ENCODE measurements at regions not wholly inside any gene's neighbourhood (a gene's known extent, or its start where the extent isn't known, plus 50 kb on each side); places are given as distances from the start of the nearest gene placed in this dataset.

DNA sequence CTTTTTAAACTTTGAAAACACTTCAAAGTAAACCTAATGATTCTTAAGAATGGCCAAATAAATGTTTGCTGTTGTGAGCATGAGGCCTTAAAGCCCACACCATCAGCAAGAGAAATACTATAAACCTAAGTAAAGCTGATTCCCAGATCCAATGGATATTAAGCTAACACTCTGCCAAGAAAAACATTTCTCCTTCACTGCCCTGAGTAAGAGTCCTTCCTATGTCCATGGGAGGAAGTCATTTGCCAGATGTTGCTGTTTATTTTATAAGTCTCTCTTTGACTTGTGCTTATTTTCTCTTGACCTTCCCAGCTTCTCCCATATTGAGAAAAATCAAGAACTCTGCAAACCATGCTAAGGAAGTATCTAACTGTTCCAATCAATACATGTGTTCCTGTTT is 154.3 kb upstream of the EDNRA start:
- peak; percentile 42 for DNase-seq

DNA sequence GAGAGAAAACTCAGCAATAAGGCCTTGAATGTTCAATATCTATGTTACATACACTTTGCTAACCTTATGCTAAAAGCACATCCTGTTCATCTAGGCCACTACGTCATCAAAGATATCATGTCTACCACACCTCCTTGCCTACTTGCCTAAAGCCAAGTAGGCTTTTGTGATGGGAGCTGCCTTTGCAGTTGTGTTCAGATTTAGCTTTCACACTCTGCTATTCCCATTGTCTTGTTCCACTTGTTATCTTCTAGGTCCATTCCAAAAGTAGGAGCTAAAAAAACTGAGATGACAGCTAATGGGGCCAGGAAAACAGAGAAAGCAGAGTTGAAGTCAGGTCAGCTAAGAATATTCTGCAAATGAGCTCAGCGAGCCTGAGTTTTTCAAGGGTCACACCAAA is 153.6 kb upstream of the EDNRA start:
- no peak for DNase-seq

DNA sequence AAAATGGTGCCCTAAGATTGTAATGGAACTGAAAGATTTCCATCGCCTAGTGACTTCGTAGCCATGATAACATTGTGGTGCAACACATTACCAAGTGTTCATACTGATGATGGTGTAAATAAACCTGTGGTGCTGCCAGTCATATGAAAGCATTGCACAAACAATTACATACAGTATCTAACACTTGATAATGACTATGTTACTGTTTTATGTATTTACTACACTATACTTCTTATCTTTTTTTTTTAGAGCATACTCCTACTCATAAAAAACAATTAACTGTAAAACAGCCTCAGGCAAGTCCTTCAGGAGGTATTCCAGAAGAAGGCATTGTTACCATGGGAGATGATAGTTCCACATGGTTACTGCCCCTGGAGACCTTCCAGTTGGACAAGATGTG is 152.7 kb upstream of the EDNRA start:
- no peak for DNase-seq

DNA sequence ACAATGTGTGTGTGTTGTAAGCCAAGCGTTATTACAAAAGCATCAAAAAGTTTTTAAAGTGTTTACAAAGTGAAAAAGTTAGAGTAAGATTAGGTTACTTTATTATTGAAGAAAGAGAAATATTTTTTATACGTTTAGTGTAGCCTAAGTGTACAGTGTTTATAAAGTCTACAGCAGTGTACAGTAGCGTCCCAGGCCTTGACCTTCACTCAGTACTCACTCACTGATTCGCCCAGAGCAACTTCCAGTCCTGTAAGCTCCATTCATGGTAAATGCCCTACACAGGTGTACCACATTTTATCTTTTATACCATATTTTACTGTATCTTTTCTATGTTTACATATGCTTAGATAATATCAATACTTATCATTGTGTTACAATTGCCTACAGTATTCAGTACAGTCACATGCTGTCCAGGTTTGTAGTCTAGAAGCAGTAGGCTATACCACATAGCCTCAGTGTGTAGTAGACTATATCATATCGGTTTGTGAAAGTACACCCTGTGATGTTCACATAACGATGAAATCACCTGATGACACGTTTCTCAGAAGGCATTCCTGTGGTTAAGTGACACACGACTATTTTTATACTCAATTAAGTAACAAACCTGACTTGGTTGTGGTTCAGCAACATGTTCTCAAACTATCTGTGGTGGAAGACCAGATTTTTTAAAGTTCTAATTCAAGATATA is 152.0 kb upstream of the EDNRA start:
- no peak for DNase-seq

DNA sequence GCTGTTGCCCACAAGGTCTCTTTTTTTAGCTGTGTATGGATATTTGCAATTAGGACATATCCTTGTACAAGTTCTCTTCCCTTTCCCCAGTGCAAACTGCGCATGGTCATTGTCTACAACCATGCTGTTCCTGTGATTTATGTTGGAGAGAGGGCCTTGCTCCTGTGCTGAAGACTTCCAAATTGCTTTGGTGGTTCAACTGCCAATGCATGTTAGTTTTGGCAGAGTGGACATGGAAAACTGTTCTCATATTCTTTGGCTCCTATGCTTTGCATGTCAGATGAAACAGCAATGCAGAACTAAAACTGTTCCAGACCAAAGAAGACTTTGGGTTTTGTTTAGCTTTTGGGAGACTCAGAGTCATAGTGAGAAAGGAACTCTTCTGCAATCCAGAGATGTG is 148.8 kb upstream of the EDNRA start:
- no peak for DNase-seq

DNA sequence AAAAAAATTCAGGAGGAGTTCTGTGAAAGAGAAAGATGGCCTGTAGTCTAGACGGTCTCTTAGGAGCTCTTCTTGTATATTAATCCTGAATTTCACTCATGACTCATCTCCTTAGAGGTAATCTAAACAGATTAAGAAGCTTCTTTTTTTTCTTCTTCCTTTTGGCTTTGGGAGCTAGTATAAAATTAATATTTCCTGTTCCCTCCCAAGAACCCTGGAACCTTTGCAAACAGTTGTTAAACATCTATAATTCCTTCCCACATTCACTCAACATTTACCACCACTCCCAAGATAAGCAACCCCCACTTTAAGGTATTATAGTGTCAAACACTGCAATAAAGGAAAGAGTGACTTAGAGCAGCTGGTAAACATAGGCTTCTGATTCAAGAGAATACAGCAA is 146.4 kb upstream of the EDNRA start:
- peak; percentile 68 for DNase-seq

DNA sequence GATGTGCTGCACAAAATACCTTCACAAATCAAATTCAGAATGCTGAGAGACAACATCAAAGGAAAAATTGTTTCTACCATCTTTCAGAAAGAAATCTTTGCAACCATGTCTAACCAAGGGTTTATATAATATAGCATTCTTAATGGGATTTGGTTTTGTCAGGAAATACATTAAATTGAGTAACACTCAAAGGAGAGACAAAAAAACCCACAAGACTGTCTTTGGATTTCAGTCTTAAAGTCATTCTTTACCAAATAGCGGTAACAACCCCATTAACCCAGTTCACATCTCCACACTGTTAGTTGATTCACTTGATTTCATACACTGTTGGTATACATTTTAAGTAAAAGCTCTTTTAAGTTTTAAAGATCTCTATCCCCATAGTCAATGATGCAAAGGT is 145.7 kb upstream of the EDNRA start:
- DNase-seq = no peak

DNA sequence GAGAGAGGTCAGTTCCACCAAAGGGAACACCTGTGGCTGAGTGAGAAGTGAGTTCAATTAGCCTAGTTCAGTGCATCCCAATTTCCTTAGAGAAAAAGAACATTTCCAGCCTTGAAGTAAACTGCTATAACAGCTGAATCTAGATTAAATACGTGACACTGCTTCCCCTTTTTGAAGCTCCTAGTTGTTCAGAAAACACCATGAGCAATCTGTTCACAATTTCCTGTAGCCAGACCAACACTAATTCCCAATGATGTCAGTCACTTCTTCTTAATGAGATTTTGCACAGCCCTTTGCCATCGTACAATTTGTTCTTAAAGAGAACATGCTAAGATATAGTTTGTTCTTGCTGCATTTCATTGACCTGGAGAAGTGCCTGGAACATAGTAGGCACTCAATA is 144.6 kb upstream of the EDNRA start:
- DNase-seq = peak; percentile 50

DNA sequence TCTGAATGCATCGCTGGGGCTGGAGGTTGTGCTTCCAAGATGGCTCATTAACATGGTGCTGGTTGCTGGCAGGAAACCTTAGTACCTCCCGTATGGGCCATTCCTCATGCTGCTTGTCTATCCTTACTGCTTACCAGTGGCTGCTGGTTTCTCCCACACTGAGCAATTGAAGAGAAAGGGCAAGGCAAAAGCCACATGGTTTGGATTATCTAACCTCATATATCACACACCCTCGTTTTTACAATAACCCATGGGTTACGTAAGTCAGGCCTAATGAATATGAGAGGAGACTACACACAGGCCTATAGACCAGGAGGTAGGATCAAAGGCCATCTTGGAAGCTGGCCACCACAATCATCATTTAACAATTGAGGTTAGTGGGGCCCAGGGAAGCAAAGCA is 141.8 kb upstream of the EDNRA start:
- DNase-seq = no peak

DNA sequence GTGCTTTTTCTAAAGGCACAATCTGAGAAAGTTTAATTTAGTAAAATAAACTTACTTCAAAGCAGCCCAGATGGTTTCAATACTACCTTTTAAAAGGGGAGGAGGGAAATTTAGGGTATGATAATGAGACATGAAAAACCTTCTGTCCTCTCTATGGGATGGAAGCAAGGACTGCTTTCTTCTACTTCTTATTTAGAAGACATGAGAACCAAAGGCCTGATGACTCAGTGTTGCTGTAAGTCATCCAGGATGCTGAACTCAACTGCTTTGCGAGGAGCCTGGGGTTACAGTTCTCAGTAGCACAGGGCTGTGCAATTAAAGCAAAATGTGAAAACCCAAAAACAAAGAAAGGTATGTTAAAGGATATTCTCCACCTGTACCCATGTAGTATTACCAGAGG is 140.8 kb upstream of the EDNRA start:
- peak; percentile 68 for DNase-seq

DNA sequence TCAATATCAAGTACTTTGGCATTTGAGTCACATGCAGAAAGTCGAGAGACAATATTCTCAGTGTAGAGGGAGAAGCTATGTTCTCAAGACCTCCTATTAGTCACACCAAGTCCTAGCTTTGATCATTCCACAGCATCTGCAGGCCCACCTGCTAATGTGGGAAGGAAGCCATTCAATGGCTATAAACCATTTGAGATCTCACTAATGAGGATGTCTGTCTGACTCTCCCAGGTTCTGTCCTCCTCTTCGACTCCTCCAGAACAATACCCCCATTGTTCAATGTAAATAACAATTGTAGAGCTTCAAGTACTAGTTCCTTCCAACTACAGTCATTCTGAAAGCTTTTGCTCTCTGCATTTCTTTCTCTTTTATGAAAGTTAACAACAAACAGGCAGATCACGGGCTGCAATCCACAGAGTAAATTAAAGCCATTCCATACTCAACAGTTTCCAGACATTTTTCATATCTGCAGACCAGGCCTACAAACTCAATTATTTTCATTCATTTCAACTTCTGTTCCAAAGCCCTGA is 140.2 kb upstream of the EDNRA start:
- no peak for DNase-seq

DNA sequence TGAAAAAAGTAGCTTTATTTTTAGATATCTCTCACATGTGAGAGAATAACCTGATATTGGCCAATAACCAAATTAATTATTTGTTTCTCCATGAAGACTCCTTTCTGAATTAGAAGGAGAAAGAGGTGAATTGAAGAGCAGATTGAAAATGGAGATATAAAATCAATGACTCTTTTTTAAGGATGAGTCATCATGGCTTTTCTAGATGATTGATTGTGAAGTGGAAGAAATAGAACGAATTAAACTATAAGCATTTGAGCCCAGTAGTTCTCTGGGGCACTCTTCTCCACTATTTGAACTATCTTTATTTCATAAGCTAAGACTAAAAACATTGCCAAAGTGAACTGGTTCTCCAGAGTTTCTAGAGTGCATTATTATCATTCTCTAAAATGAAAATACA is 137.2 kb upstream of the EDNRA start:
- no peak for DNase-seq

DNA sequence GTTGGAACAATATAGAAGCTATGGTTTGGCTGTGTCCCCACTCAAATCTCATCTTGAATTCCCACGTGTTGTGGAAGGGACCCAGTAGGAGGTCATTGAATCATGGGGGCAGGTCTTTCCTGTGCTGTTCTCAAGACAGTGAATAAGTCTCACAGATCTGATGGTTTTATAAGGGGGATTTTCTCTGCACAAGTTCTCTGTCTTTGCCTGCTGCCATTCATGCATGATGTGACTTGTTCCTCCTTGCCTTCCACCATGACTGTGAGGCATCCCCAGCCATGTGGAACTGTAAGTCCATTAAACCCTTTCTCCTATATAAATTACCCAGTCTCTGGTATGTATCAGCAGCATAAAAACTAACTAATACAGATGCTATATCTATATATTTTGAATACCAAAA is 135.2 kb upstream of the EDNRA start:
- no peak for DNase-seq

DNA sequence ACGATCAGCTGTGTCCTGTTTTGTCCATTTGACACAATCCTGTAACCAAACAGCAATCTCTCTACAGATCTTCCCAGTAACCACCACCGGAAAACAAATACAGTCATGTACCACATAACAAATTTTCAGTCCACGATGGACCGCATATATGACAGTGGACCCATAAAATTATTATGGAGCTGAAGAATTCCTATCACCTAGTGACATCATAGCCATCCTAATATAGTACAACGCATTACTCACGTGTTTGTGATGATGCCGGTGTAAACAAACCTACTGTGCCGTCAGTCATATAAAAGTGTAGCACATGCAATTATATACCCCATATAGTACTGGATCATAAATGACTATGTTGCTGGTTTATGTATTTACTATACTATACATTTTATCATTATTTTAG is 133.7 kb upstream of the EDNRA start:
- DNase-seq = no peak

DNA sequence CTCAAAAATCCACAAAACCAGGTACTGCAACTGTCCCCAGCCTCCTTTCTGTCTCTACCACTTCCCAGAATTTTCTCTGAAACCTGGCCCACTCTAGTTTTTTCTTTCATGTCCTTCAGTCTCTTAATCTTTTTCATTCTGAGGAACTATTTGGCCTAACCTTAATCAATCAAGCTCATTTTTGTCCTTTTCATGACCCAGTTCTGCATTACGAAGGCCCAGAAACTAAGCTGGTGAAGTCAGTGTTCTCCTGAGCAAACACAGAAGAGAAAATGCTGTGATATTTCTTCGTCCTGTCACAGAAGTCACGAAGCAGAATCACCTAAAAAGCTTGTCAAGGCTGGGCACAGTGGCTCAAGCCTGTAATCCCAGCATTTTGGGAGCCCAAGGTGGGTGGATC is 131.7 kb upstream of the EDNRA start:
- DNase-seq = no peak

DNA sequence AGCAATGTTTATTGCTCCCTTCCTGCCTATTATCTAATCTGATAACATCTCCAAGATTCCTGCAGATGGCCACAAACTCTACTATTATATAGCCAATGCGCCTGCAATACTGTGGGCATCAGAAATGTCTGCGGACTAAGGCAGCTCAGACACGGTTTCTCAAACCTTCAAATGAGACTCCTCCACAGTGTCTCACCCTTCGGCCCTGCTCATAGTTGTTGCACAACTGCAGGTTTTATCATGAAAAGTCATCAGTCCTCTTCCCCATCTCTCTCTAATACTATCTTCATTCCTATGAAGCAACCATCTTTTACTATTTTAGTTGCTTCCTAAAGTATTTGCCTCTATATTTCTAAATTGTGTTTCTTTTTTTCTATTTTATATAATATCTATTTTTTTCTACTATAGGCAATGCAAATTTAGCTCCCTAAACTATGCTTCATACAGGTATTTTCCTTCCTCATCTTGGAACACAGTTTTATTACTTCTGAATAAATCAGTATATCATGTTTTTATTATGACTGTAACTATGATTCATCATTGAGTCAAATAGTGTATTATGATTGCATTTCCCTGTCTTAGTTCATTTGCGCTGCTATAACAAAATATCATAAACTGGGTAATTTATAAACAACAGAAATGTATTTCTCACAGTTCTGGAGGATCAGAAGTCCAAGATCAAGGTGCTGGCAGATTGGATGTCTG is 129.7 kb upstream of the EDNRA start:
- DNase-seq = no peak

DNA sequence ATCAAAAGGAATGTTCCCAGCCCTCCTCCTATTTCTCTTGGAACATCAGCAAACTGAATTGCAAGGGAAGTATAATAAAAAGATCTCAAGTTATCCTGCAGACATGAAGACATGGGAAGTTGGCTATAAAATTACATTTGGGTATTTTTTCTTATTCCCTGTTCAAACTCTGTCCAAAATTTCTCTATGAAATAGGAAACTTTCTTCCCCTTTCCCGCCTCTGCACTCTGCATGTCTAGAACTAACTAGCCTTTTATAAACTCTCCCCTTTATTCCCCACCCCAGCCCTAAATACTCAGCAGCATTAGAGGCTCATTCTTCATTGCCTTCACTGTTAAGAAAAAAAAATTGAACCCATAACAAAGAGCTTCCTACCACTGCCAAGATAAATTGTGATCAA is 126.7 kb upstream of the EDNRA start:
- no peak for DNase-seq

DNA sequence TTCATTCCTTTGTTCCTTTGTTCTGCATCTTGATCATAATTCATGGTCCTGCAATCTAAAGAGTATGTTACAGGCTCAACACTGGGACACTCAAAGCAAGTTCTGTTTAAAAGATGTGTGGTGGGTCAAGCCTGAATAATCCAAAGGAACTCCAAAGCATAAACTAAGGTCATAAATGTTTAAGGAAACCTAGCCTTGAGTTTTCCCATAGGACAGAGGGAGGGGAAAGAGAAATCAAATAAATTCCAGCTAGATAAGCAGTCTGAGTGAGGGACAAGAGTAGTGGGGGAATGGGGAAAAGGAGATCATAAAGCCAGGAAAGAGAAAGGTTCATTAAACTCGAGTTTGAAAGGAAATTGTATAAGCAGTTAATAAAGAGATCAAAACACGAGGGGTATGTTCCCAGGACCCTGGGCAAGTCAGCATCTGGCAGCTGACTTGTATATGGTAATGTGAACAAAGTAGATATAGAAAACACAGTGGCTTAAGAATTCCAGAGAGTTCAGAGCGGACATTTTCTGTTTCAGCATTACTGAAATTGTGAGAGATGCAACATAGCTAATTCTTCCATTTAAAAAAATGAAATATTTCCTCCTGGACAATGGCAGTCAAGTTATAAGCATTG is 125.8 kb upstream of the EDNRA start:
- DNase-seq = no peak

DNA sequence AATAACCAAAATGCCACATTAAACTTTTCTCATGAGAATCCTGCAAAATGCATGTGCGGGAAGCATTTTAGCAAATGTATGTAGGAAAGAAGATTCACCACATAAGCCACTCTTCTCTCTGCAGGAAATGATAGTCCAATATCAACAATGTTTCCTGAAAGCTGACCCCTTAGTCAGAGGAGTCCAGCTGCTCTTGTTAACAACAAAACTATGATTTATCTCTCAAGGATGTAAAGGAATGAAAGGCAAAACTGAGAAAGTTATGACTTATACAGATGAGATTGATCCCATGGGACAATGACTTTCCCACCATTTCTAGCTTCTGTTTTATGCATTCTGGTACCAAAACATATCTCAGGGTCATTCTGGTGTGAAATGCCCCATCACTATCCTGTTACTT is 125.0 kb upstream of the EDNRA start:
- peak; percentile 99 for DNase-seq

DNA sequence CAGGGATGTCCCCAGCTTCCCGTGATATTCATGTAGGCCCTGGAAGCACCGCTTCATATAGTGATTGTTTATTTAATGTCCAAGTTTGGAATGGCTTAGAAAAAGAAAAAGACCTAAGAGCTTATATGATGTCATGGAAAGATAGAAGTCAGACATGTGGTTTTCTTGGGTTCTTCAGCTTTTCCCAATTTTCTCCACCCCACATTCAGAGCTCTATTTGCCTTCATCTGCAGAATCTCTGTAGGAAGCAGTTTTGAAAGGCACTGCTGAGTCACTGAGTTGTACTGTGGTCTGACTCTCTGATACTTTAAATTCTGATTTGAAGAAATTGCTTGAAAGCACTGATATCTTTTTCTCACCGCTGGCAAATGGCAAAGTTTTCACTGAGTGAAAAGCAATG is 120.6 kb upstream of the EDNRA start:
- DNase-seq = peak; percentile 96

DNA sequence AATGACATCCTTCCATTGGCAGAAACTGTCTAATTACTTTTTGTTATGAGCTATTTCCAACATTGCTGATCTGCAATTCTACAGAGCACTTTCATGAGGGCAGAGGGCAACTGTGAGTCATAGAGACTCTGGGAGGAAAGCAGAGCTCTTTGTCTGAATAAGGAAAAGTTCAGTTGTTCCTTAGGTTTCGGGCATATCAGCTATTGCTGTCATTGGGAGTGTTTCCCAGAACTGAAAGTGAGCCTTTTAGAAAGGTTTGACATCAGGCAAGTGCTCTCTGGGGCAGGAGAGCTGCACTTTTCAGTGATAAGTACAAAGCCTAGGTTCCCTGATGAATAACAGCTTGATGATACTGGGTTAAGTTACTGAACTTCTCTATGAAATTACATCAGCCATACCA is 119.2 kb upstream of the EDNRA start:
- peak; percentile 88 for DNase-seq

DNA sequence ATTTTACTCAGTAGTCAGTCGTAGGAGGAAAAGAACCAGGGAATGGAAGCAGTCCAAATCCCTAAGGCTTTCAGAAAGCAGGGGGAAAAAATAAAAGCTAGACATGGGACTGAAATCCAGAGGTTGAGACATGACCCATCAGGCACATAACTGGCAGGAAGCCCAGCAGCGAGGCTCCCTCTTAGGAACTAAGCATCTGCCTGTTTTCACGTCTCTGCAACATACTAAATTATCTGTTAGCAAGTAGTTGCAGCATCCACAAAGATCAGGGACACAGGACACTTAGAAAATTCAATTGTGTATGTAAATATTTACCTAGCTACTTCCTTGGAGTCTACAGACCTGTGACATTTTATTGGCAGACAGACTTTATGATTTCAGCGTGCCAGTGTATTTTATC is 118.0 kb upstream of the EDNRA start:
- peak; percentile 88 for DNase-seq

DNA sequence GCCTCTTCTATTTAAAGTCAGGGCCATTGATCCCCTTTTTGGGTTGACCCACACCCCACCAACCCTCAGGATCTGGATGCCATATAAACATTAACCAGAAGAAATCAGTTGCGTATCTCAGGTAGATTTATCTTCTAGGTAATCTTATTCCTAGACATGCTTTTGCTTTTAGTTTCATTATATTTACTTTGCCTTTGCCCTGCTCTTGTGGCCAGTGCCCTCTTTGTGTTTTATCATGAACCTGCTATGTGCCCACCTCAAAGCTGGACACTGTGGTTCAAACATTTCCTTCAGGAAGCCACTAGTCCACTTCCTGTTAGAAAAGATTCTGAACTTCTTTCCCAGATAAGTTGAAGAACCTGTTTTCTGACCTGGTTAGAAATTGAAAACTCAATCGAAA is 117.4 kb upstream of the EDNRA start:
- no peak for DNase-seq

DNA sequence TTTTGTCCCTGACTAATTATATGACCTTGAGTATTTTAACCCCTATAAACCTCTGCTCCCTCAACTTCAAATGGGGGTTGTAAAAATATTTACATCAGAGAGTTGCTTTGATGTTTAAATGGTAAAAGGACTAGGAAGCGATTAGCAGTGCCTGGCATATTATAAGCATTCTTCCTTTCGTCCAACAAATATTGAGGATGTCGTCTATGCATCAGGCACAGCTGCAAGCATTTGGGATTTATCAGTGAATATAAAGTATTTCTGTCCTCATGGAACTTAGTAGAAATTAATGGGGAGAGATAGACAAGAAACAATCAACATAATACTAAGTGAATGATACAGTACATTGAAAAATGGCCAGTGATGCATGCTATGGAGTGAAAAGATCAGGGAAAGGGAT is 115.5 kb upstream of the EDNRA start:
- no peak for DNase-seq
